Body of pancreas (tissue), 4 donors: ENCODE measurements at regions not wholly inside any gene's neighbourhood (a gene's known extent, or its start where the extent isn't known, plus 50 kb on each side); places are given as distances from the start of the nearest gene placed in this dataset.

ENCODE experiments used
- CTCF ChIP-seq, 7 experiments: fragments of 450-650 bp in 4 of 7; fragments of 200-600 bp in 3 of 7; sonication (generic) in 3 of 7; IDR thresholded peaks; one replicate each; pipeline ENCODE4 v1.5.1; 2016 to 2019; ENCODE audit warnings: antibody characterized with exemption in 7 of 7
- POLR2A ChIP-seq, 3 donors: fragments of 450-650 bp; IDR thresholded peaks; one replicate each; pipeline ENCODE4 v1.6.1; 2016; ENCODE audit warnings: antibody characterized with exemption in 3 of 3, mild to moderate bottlenecking in 2 of 3

GRCh38 chr13:107753291-107753690 is 462.0 kb downstream of the LIG4 start:
- TF ChIP-seq POLR2A (IDR thresholded peaks at IDR 0.05) (no peak), CTCF (IDR thresholded peaks at IDR 0.05) (no peak)
